Brain pericyte (primary cell): ENCODE measurements at regions not wholly inside any gene's neighbourhood (a gene's known extent, or its start where the extent isn't known, plus 50 kb on each side); places are given as distances from the start of the nearest gene placed in this dataset.
"Not testable (repeated sequence)": the region's sequence is repeated elsewhere in the genome, so short reads cannot be mapped to it uniquely, and the experiment has no call there.

ENCODE experiments used
- DNase-seq: peaks from one replicate; pipeline ENCODE4 v3.0.0-alpha.2; 2012; ENCODE audit warnings: low read depth, low spot score

GRCh38 chr5:15338546-15338945 is 161.4 kb upstream of the FBXL7 start:
- DNase-seq, result no peak

- DNase-seq, result no peak
Measured at GRCh38 chr5:15334551-15335266, 165.3 kb upstream of the FBXL7 start.

GRCh38 chr5:15333091-15333490 is 166.9 kb upstream of the FBXL7 start:
- no peak for DNase-seq

- no peak for DNase-seq
Measured at GRCh38 chr5:15326932-15327331, 173.0 kb upstream of the FBXL7 start.

GRCh38 chr5:15326471-15326870 is 173.5 kb upstream of the FBXL7 start:
- no peak for DNase-seq

- no peak for DNase-seq
Measured at GRCh38 chr5:15322421-15322820, 177.6 kb upstream of the FBXL7 start.

GRCh38 chr5:15321776-15322175 is 178.2 kb upstream of the FBXL7 start:
- no peak for DNase-seq

- DNase-seq, result no peak
Measured at GRCh38 chr5:15320871-15321270, 179.1 kb upstream of the FBXL7 start.

GRCh38 chr5:15304914-15305834 is 194.8 kb upstream of the FBXL7 start:
- no peak for DNase-seq

GRCh38 chr5:15304066-15304731 is 195.8 kb upstream of the FBXL7 start:
- DNase-seq, result no peak

GRCh38 chr5:15300141-15300540 is 199.8 kb upstream of the FBXL7 start:
- no peak for DNase-seq

- no peak for DNase-seq
Measured at GRCh38 chr5:15290953-15291352, 209.0 kb upstream of the FBXL7 start.

GRCh38 chr5:15286650-15287049 is 213.3 kb upstream of the FBXL7 start:
- no peak for DNase-seq

- no peak for DNase-seq
Measured at GRCh38 chr5:15285901-15286583, 213.9 kb upstream of the FBXL7 start.

GRCh38 chr5:15284706-15285105 is 215.3 kb upstream of the FBXL7 start:
- no peak for DNase-seq

GRCh38 chr5:15283076-15283475 is 216.9 kb upstream of the FBXL7 start:
- no peak for DNase-seq

- DNase-seq, result no peak
Measured at GRCh38 chr5:15282611-15283010, 217.4 kb upstream of the FBXL7 start.

GRCh38 chr5:15271596-15271995 is 228.4 kb upstream of the FBXL7 start:
- not testable (repeated sequence) for DNase-seq

GRCh38 chr5:15267966-15268365 is 232.0 kb upstream of the FBXL7 start:
- DNase-seq, result no peak

- no peak for DNase-seq
Measured at GRCh38 chr5:15266841-15267240, 233.1 kb upstream of the FBXL7 start.

- no peak for DNase-seq
Measured at GRCh38 chr5:15266229-15266628, 233.8 kb upstream of the FBXL7 start.

- no peak for DNase-seq
Measured at GRCh38 chr5:15263942-15264341, 236.0 kb upstream of the FBXL7 start.
